H1 (cell line): ENCODE measurements at regions not wholly inside any gene's neighbourhood (a gene's known extent, or its start where the extent isn't known, plus 50 kb on each side); places are given as distances from the start of the nearest gene placed in this dataset.

Experiments used
- CTCF ChIA-PET: fragments of 300-600 bp; sonication (Branson Sonifier 250); formaldehyde crosslinking; loops from one replicate; lab custom pipeline; 2021; ENCODE audit not compliant: partially characterized antibody; lab: Charles Lee
- POLR2A ChIA-PET: fragments of 300-600 bp; sonication (Branson Sonifier 250); formaldehyde crosslinking; loops from one replicate; lab custom pipeline; 2021; ENCODE audit warnings: inconsistent platforms; ENCODE audit not compliant: partially characterized antibody; lab: Charles Lee
- DNase-seq, 2 experiments: peaks; one replicate each; pipeline versions ENCODE4 v3.0.0 to v3.0.0-alpha.2; 2010 to 2022; ENCODE audit warnings: low spot score in 2 of 2, low read depth in 1 of 2, mixed read lengths in 1 of 2
- FAIRE-seq: peaks from 2 replicates; lab custom pipeline; 2011; peaks lifted over from hg19 to GRCh38; lab: Jason Lieb, UNC
- H2AFZ ChIP-seq: 2 replicates; pipeline ENCODE4 v1.8.1; 2012; ENCODE audit warnings: low read length, inconsistent platforms
- H2AK5ac ChIP-seq: 2 replicates; pipeline ENCODE4 v1.6.1; 2013; ENCODE audit warnings: low read depth, low read length
- H2BK120ac ChIP-seq: replicated peaks from 2 replicates; pipeline ENCODE3; 2013; ENCODE audit warnings: low read depth, low read length, inconsistent platforms
- H2BK12ac ChIP-seq: 2 replicates; pipeline ENCODE4 v1.6.1; 2013; ENCODE audit warnings: low read depth, low read length
- H2BK15ac ChIP-seq: 2 replicates; pipeline ENCODE4 v1.6.1; 2013; ENCODE audit warnings: low read length
- H2BK20ac ChIP-seq: 2 replicates; pipeline ENCODE4 v1.6.1; 2013; ENCODE audit warnings: low read length
- H2BK5ac ChIP-seq: 2 replicates; pipeline ENCODE4 v1.6.1; 2013; ENCODE audit warnings: low read depth, low read length
- H3K14ac ChIP-seq: 2 replicates; pipeline ENCODE4 v1.6.1; 2013; ENCODE audit warnings: inconsistent platforms; ENCODE audit not compliant: insufficient read length
- H3K18ac ChIP-seq: 2 replicates; pipeline ENCODE4 v1.6.1; 2013; ENCODE audit warnings: low read length; ENCODE audit errors: extremely low read depth
- H3K23ac ChIP-seq: 2 replicates; pipeline ENCODE4 v1.6.1; 2013; ENCODE audit warnings: inconsistent platforms; ENCODE audit not compliant: insufficient read length
- H3K23me2 ChIP-seq: 2 replicates; pipeline ENCODE4 v1.6.1; 2013; ENCODE audit warnings: low read depth, low read length
- H3K27ac ChIP-seq: 2 replicates; pipeline ENCODE4 v1.6.1; 2011; ENCODE audit warnings: low read depth, low read length, inconsistent platforms
- H3K27me3 ChIP-seq, 4 experiments: replicated peaks in 1 of 4; 1 replicate in 1 of 4; 2 replicates in 3 of 4; pipeline versions ENCODE4 v1.6.1 to v1.8.1; 2011 to 2013; ENCODE audit warnings: low read length in 3 of 4, mild to moderate bottlenecking in 3 of 4, inconsistent platforms in 2 of 4, mixed read lengths in 2 of 4, moderate library complexity in 1 of 4; ENCODE audit not compliant: control insufficient read depth in 3 of 4, insufficient read depth in 3 of 4; ENCODE audit errors: extremely low read depth in 1 of 4
- H3K36me3 ChIP-seq, 4 experiments: 2 replicates each; pipeline versions ENCODE4 v1.6.1 to v1.8.1; 2011 to 2013; ENCODE audit warnings: mild to moderate bottlenecking in 4 of 4, low read length in 3 of 4, moderate library complexity in 2 of 4, control low read depth in 1 of 4, inconsistent platforms in 1 of 4; ENCODE audit not compliant: insufficient read depth in 4 of 4, control insufficient read depth in 2 of 4
- H3K4ac ChIP-seq: replicated peaks from 2 replicates; pipeline ENCODE3; 2013; ENCODE audit warnings: low read length, low read depth, mixed read lengths, inconsistent platforms; ENCODE audit not compliant: insufficient read length
- H3K4me1 ChIP-seq, 4 experiments: replicated peaks in 1 of 4; 1 replicate in 1 of 4; 2 replicates in 3 of 4; pipeline versions ENCODE4 v1.6.1 to v1.8.1; 2011 to 2013; ENCODE audit warnings: low read length in 3 of 4, inconsistent platforms in 2 of 4, mixed read lengths in 1 of 4; ENCODE audit not compliant: insufficient read depth in 4 of 4, control insufficient read depth in 3 of 4
- H3K4me2 ChIP-seq, 2 experiments: 2 replicates each; pipeline versions ENCODE4 v1.6.1 to v1.8.1; 2011 to 2013; ENCODE audit warnings: low read depth in 2 of 2, low read length in 2 of 2, control low read depth in 1 of 2, inconsistent platforms in 1 of 2, mild to moderate bottlenecking in 1 of 2; ENCODE audit not compliant: insufficient read depth in 1 of 2
- H3K4me3 ChIP-seq, 4 experiments: fragments of 200-600, 300-600 bp in 1 of 4; sonication (generic), shearing (Covaris generic), sonication (Bioruptor Twin) in 1 of 4; 2 replicates each; pipeline versions ENCODE4 v1.5.1 to v1.8.1; 2011 to 2016; ENCODE audit warnings: low read length in 4 of 4, low read depth in 3 of 4, control low read depth in 2 of 4, inconsistent platforms in 2 of 4, mild to moderate bottlenecking in 2 of 4, mixed read lengths in 1 of 4, moderate library complexity in 1 of 4; ENCODE audit not compliant: insufficient read depth in 2 of 4; ENCODE audit errors: extremely low read depth in 1 of 4
- H3K56ac ChIP-seq: replicated peaks from 2 replicates; pipeline ENCODE3; 2013; ENCODE audit warnings: low read depth, mild to moderate bottlenecking, mixed read lengths, low read length, inconsistent platforms; ENCODE audit not compliant: insufficient read length
- H3K79me1 ChIP-seq: 2 replicates; pipeline ENCODE4 v1.6.1; 2013; ENCODE audit warnings: low read depth, low read length, control low read depth
- H3K79me2 ChIP-seq, 2 experiments: 2 replicates each; pipeline versions ENCODE4 v1.6.1 to v1.8.1; 2012 to 2013; ENCODE audit warnings: low read length in 2 of 2, mild to moderate bottlenecking in 2 of 2, inconsistent platforms in 1 of 2; ENCODE audit not compliant: insufficient read depth in 2 of 2, control insufficient read depth in 1 of 2
- H3K9ac ChIP-seq, 4 experiments: replicated peaks in 1 of 4; 1 replicate in 1 of 4; 2 replicates in 3 of 4; pipeline versions ENCODE4 v1.6.1 to v1.8.1; 2011 to 2013; ENCODE audit warnings: low read depth in 3 of 4, low read length in 3 of 4, control low read depth in 2 of 4, mild to moderate bottlenecking in 2 of 4, moderate library complexity in 2 of 4, inconsistent platforms in 1 of 4; ENCODE audit errors: extremely low read depth in 1 of 4
- H3K9me3 ChIP-seq, 2 experiments: 2 replicates each; pipeline versions ENCODE4 v1.6.1 to v1.8.1; 2012 to 2013; ENCODE audit warnings: mild to moderate bottlenecking in 2 of 2, moderate library complexity in 2 of 2, control low read depth in 1 of 2, inconsistent platforms in 1 of 2, low read depth in 1 of 2, low read length in 1 of 2, mixed read lengths in 1 of 2; ENCODE audit not compliant: insufficient read depth in 2 of 2
- H4K20me1 ChIP-seq, 2 experiments: replicated peaks in 1 of 2; 2 replicates each; pipeline versions ENCODE3 to v1.8.1; 2011 to 2013; ENCODE audit warnings: inconsistent platforms in 2 of 2, low read length in 2 of 2, mild to moderate bottlenecking in 1 of 2; ENCODE audit not compliant: insufficient read depth in 2 of 2, control insufficient read depth in 1 of 2
- H4K5ac ChIP-seq: 2 replicates; pipeline ENCODE4 v1.6.1; 2013; ENCODE audit warnings: low read length, low read depth, mixed read lengths, inconsistent platforms; ENCODE audit not compliant: insufficient read length
- H4K8ac ChIP-seq: 2 replicates; pipeline ENCODE4 v1.8.0; 2013; ENCODE audit warnings: mild to moderate bottlenecking, moderate library complexity, low read length, inconsistent platforms; ENCODE audit not compliant: insufficient read depth; ENCODE audit errors: extremely low read depth
- H4K91ac ChIP-seq: replicated peaks from 2 replicates; pipeline ENCODE3; 2013; ENCODE audit warnings: low read length, mixed read lengths, inconsistent platforms; ENCODE audit not compliant: insufficient read length
- ATF2 ChIP-seq: IDR thresholded peaks from 2 replicates; pipeline ENCODE4 v1.6.1; 2012; ENCODE audit warnings: low read length, inconsistent platforms
- BRCA1 ChIP-seq: IDR thresholded peaks from 2 replicates; pipeline ENCODE4 v1.6.1; 2012; ENCODE audit warnings: low read depth, low read length, improper control_type of control experiment
- CBX5 ChIP-seq: fragments of 300-800, 300-1000 bp; sonication (generic); IDR thresholded peaks from 2 replicates; pipeline ENCODE4 v1.7.1; 2016; ENCODE audit warnings: antibody characterized with exemption, low read length, low read depth
- CBX8 ChIP-seq: fragments of 300-800, 300-1000 bp; sonication (generic); IDR thresholded peaks from 2 replicates; pipeline ENCODE4 v1.7.1; 2016; ENCODE audit warnings: low read depth, low read length, borderline replicate concordance
- GABPA ChIP-seq: IDR thresholded peaks from 2 replicates; pipeline ENCODE4 v1.6.1; 2011; ENCODE audit warnings: mild to moderate bottlenecking, low read length, moderate library complexity, borderline replicate concordance; ENCODE audit not compliant: insufficient read depth
- GTF2F1 ChIP-seq: IDR thresholded peaks from 2 replicates; pipeline ENCODE4 v1.6.1; 2012; ENCODE audit warnings: low read depth, low read length, improper control_type of control experiment, borderline replicate concordance
- HDAC2 ChIP-seq, 2 experiments: fragments of 300-600 bp in 1 of 2; sonication (generic) in 1 of 2; IDR thresholded peaks; 2 replicates each; pipeline ENCODE4 v1.6.1; 2011 to 2012; ENCODE audit warnings: low read depth in 2 of 2, low read length in 2 of 2, mild to moderate bottlenecking in 2 of 2, moderate library complexity in 2 of 2, borderline replicate concordance in 1 of 2, inconsistent platforms in 1 of 2
- POLR2AphosphoS5 ChIP-seq: IDR thresholded peaks from 2 replicates; pipeline ENCODE4 v1.6.1; 2011; ENCODE audit warnings: low read depth, low read length
- RXRA ChIP-seq: IDR thresholded peaks from 2 replicates; pipeline ENCODE4 v1.6.1; 2011; ENCODE audit warnings: low read depth, mild to moderate bottlenecking, low read length, moderate library complexity; ENCODE audit not compliant: insufficient read depth
- SAP30 ChIP-seq: fragments of 300-600 bp; sonication (generic); IDR thresholded peaks from 2 replicates; pipeline ENCODE4 v1.7.1; 2012; ENCODE audit warnings: low read length, moderate library complexity, mild to moderate bottlenecking, inconsistent platforms; ENCODE audit not compliant: insufficient read depth, insufficient replicate concordance
- TAF1 ChIP-seq: IDR thresholded peaks from 2 replicates; pipeline ENCODE4 v1.6.1; 2011; ENCODE audit warnings: mild to moderate bottlenecking, low read depth, low read length
- TCF12 ChIP-seq: IDR thresholded peaks from 2 replicates; pipeline ENCODE4 v1.6.1; 2011; ENCODE audit warnings: low read depth, mild to moderate bottlenecking, low read length
- TEAD4 ChIP-seq: IDR thresholded peaks from 2 replicates; pipeline ENCODE4 v1.6.1; 2012; ENCODE audit warnings: low read depth, low read length, inconsistent platforms, mixed read lengths
- WGBS, 2 experiments: shearing (Covaris generic) in 1 of 2; methylation state at CpG; one replicate each; pipeline versions ENCODE4 v1.1.6 to v1.1.7; 2013 to 2015; ENCODE audit warnings: low lambda C conversion rate in 2 of 2, mixed read lengths in 2 of 2, inconsistent platforms in 1 of 2, low coverage in 1 of 2, missing lambda C conversion rate in 1 of 2; ENCODE audit not compliant: insufficient replicate concordance in 2 of 2, insufficient coverage in 1 of 2, insufficient read length in 1 of 2; ENCODE audit errors: extremely low coverage in 1 of 2, missing lambda C conversion rate in 1 of 2; 5-methylcytosine and 5-hydroxymethylcytosine counted together

GRCh38 chr6:105458551-105458950, 55.7 kb upstream of the PREP start:
- no peak overlapping the region for H4K8ac ChIP-seq
- H3K14ac ChIP-seq, result no peak overlapping the region
- no peak overlapping the region for H2BK5ac ChIP-seq
- no peak overlapping the region for H2BK12ac ChIP-seq
- no peak overlapping the region for H4K5ac ChIP-seq
- POLR2A ChIA-PET, result no interaction called here
- no peaks in the 10 kb centered on the region for H4K20me1 ChIP-seq
- no peaks in the 10 kb centered on the region for H3K36me3 ChIP-seq
- H3K4me1 ChIP-seq, result 0 out of 7 replicates have a peak, but pooled peaks cover 0 to 2% (median 0%) of the 10 kb centered on the region in 4 experiments
- H3K79me2 ChIP-seq, result no peaks in the 10 kb centered on the region
- no peak overlapping the region for H3K4ac ChIP-seq
- H3K27ac ChIP-seq, result no peak overlapping the region
- H3K23ac ChIP-seq, result no peak overlapping the region
- H3K4me2 ChIP-seq, result no peak overlapping the region
- H3K27me3 ChIP-seq, result no peaks in the 10 kb centered on the region
- H3K56ac ChIP-seq, result no peak overlapping the region
- TF ChIP-seq RXRA (no peak), BRCA1 (no peak), HDAC2 (IDR thresholded peaks at IDR 0.05; ENCODE audit: borderline replicate concordance in 1 of 2, low read depth in 2 of 2, low read length in 2 of 2) (no peak), TCF12 (no peak), CBX8 (no peak), SAP30 (no peak), POLR2AphosphoS5 (no peak), TEAD4 (no peak), CBX5 (no peak), TAF1 (no peak), GABPA (no peak), ATF2 (no peak), GTF2F1 (no peak)
- H2BK20ac ChIP-seq, result no peak overlapping the region
- 88% methylated on average over 1 of the region's 1 CpG; no CpG with 5 or more reads in 1 of the 2 experiments for WGBS, 2 experiments
- H3K79me1 ChIP-seq, result no peaks in the 10 kb centered on the region
- CTCF ChIA-PET, result interaction anchor here (0.9 kb wide), 1 partner anchor 27 kb away, joined by 4 read pairs; no protein-coding TSS in a partner anchor
- no peak for DNase-seq
- H2AFZ ChIP-seq, result no peak overlapping the region
- no peaks in the 10 kb centered on the region for H3K23me2 ChIP-seq
- no peak overlapping the region for H2BK15ac ChIP-seq
- no peak overlapping the region for H2AK5ac ChIP-seq
- FAIRE-seq, result no peak
- no peaks in the 10 kb centered on the region for H3K9me3 ChIP-seq
- H2BK120ac ChIP-seq, result no peak overlapping the region
- H3K18ac ChIP-seq, result no peak overlapping the region
- no peak overlapping the region for H3K4me3 ChIP-seq
- no peak overlapping the region for H3K9ac ChIP-seq
- no peak overlapping the region for H4K91ac ChIP-seq
